ENCODE measurements at regions not wholly inside any gene's neighbourhood (a gene's known extent, or its start where the extent isn't known, plus 50 kb on each side); places are given as distances from the start of the nearest gene placed in this dataset.

DNA sequence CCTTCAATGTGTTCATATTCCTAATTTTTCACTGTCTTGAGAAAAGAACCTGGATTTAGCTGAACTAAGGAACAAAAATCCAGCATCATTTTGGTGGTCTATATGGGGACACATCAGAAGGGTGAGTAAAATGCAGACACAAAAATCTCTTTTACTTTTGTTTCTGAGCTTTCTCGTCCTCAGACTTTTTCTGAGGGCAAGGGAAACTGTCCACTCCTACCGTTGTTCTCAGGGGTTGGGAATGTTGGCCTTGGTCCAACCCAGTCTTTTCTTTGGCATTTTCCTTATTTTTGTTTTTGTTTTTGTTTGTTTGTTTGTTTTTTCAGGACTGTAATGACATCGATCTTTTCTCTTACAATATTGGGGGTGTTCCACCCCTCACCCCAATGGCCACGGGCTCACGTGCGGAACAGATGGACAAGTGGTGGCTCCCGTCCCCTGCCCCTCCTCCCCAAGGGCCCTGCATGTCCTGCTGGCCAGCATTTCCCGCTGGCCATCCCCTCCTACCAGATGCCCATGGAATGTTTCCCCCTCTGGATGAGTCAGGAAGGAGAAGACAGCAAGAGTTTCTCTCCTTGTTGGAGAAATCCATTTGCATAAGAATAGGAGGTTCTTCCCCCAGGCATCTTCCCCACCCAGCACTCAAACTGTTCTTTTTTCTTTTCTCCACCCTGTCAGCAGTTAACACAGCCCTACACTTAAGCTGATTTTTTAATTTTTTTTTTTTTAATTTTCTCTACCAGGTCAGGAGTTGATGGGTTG lies 305.4 kb upstream of the NDST4 start:
- TF ChIP-seq CTCF (IDR thresholded peaks at IDR 0.05) = no peak
- TF ChIP-seq ZFX (IDR thresholded peaks at IDR 0.05; ENCODE audit: borderline replicate concordance) = no peak

Data from 22Rv1 (cell line).